Neural cell (in vitro differentiated cells): ENCODE measurements at regions not wholly inside any gene's neighbourhood (a gene's known extent, or its start where the extent isn't known, plus 50 kb on each side); places are given as distances from the start of the nearest gene placed in this dataset.

Experiments
- H2AFZ ChIP-seq: fragments of 200-600, 300-800 bp; sonication (generic), shearing (Covaris generic); 2 replicates; pipeline ENCODE4 v1.6.0; 2014; ENCODE audit warnings: low read depth, mild to moderate bottlenecking, antibody characterized with exemption, low read length, moderate library complexity
- H3F3A ChIP-seq: fragments of 200-600 bp; shearing (Covaris generic); 2 replicates; pipeline ENCODE4 v1.6.1; 2016; ENCODE audit warnings: mild to moderate bottlenecking, moderate library complexity, mixed read lengths, antibody characterized with exemption, low read length; ENCODE audit not compliant: insufficient read depth, poor library complexity, severe bottlenecking
- H3K27ac ChIP-seq: fragments of 200-600, 300-800 bp; sonication (generic), shearing (Covaris generic); 2 replicates; pipeline ENCODE4 v1.5.1; 2014; ENCODE audit warnings: mild to moderate bottlenecking, low read length, moderate library complexity
- H3K27me3 ChIP-seq: fragments of 300-800, 200-600 bp; sonication (generic), shearing (Covaris generic); 2 replicates; pipeline ENCODE4 v1.6.0; 2014; ENCODE audit warnings: mild to moderate bottlenecking, low read depth, low read length, moderate library complexity; ENCODE audit not compliant: insufficient read depth
- H3K36me3 ChIP-seq: fragments of 300-800, 200-600 bp; sonication (generic), shearing (Covaris generic); 2 replicates; pipeline ENCODE4 v1.5.1; 2014; ENCODE audit warnings: mild to moderate bottlenecking, antibody characterized with exemption, low read length, moderate library complexity; ENCODE audit not compliant: insufficient read depth
- H3K4me2 ChIP-seq: fragments of 300-800, 200-600 bp; sonication (generic), shearing (Covaris generic); 2 replicates; pipeline ENCODE4 v1.6.0; 2014; ENCODE audit warnings: mild to moderate bottlenecking, low read length
- H3K4me3 ChIP-seq: fragments of 300-800, 200-600 bp; sonication (generic), shearing (Covaris generic); 2 replicates; pipeline ENCODE4 v1.5.1; 2014; ENCODE audit warnings: mild to moderate bottlenecking, low read length, moderate library complexity
- H3K79me2 ChIP-seq: fragments of 200-600 bp; shearing (Covaris generic); replicated peaks from 2 replicates; pipeline ENCODE4 v1.6.0; 2014; ENCODE audit warnings: mild to moderate bottlenecking, low read length, moderate library complexity; ENCODE audit not compliant: insufficient read depth
- H3K9ac ChIP-seq: fragments of 300-800, 200-600 bp; sonication (generic), shearing (Covaris generic); 2 replicates; pipeline ENCODE4 v1.6.1; 2016; ENCODE audit warnings: mild to moderate bottlenecking, low read length, mixed read lengths
- H3K9me2 ChIP-seq: fragments of 200-600 bp; shearing (Covaris generic); 2 replicates; pipeline ENCODE4 v1.6.1; 2016; ENCODE audit warnings: mild to moderate bottlenecking, low read length, mixed read lengths; ENCODE audit not compliant: insufficient read depth
- H3K9me3 ChIP-seq: fragments of 200-600, 300-800 bp; sonication (generic), shearing (Covaris generic); 2 replicates; pipeline ENCODE4 v1.6.1; 2016; ENCODE audit warnings: mild to moderate bottlenecking, mixed run types, low read length, moderate library complexity, mixed read lengths
- H4K20me1 ChIP-seq: fragments of 200-600 bp; shearing (Covaris generic); 2 replicates; pipeline ENCODE4 v1.6.1; 2016; ENCODE audit warnings: mild to moderate bottlenecking, mixed run types; ENCODE audit not compliant: insufficient read depth
- CTCF ChIP-seq: fragments of 450-650 bp; IDR thresholded peaks from 2 replicates; pipeline ENCODE4 v1.5.1; 2014; ENCODE audit warnings: antibody characterized with exemption, mild to moderate bottlenecking, moderate library complexity; ENCODE audit not compliant: poor library complexity, severe bottlenecking
- EP300 ChIP-seq: fragments of 450-650 bp; conservative IDR thresholded peaks from 2 replicates; pipeline ENCODE4 v1.6.1; 2014; ENCODE audit warnings: antibody characterized with exemption, mild to moderate bottlenecking, moderate library complexity; ENCODE audit not compliant: poor library complexity, severe bottlenecking
- EZH2 ChIP-seq: fragments of 200-600, 300-800 bp; shearing (Covaris generic), sonication (generic); IDR thresholded peaks from 2 replicates; pipeline ENCODE4 v1.6.1; 2014; ENCODE audit warnings: antibody characterized with exemption, low read length, borderline replicate concordance, mild to moderate bottlenecking; ENCODE audit not compliant: insufficient read depth, poor library complexity, severe bottlenecking
- MXI1 ChIP-seq: fragments of 450-650 bp; conservative IDR thresholded peaks from 2 replicates; pipeline ENCODE4 v1.6.1; 2014; ENCODE audit warnings: antibody characterized with exemption, mild to moderate bottlenecking; ENCODE audit not compliant: poor library complexity, severe bottlenecking
- POLR2AphosphoS5 ChIP-seq: IDR thresholded peaks from 2 replicates; pipeline ENCODE4 v1.6.1; 2012
- RAD21 ChIP-seq: fragments of 450-650 bp; conservative IDR thresholded peaks from 2 replicates; pipeline ENCODE4 v1.6.1; 2014; ENCODE audit warnings: antibody characterized with exemption, mild to moderate bottlenecking, moderate library complexity
- REST ChIP-seq: IDR thresholded peaks from 2 replicates; pipeline ENCODE4 v1.6.1; 2012; ENCODE audit warnings: borderline replicate concordance
- SMC3 ChIP-seq: fragments of 450-650 bp; conservative IDR thresholded peaks from 2 replicates; pipeline ENCODE4 v1.6.1; 2014; ENCODE audit warnings: antibody characterized with exemption, mild to moderate bottlenecking, moderate library complexity; ENCODE audit not compliant: poor library complexity
- TAF1 ChIP-seq: IDR thresholded peaks from 2 replicates; pipeline ENCODE4 v1.6.1; 2012; ENCODE audit warnings: low read depth

GRCh38 chr1:91594383-91595055, 93.9 kb downstream of the CDC7 start:
- Histone ChIP-seq H4K20me1 (no peaks in the 10 kb centered on the region), H3F3A (no peaks in the 10 kb centered on the region), H3K36me3 (no peaks in the 10 kb centered on the region), H3K27ac (no peak overlapping the region), H3K4me2 (no peak overlapping the region), H3K79me2 (no peaks in the 10 kb centered on the region), H3K9ac (no peak overlapping the region), H2AFZ (no peak overlapping the region), H3K9me2 (no peaks in the 10 kb centered on the region), H3K9me3 (no peaks in the 10 kb centered on the region), H3K4me3 (no peak overlapping the region), H3K27me3 (no peaks in the 10 kb centered on the region)
- TF ChIP-seq POLR2AphosphoS5: no peak
- TF ChIP-seq TAF1: no peak
- TF ChIP-seq EZH2: no peak
- TF ChIP-seq MXI1: no peak
- TF ChIP-seq RAD21: no peak
- TF ChIP-seq EP300: no peak
- no peak for TF ChIP-seq REST
- no peak for TF ChIP-seq CTCF
- no peak for TF ChIP-seq SMC3

- Histone ChIP-seq H3K4me2 (no peak overlapping the region), H3K9me3 (no peaks in the 10 kb centered on the region), H3K9me2 (no peaks in the 10 kb centered on the region), H3K27me3 (no peaks in the 10 kb centered on the region), H3K79me2 (no peaks in the 10 kb centered on the region), H2AFZ (no peak overlapping the region), H3K36me3 (no peaks in the 10 kb centered on the region), H3K9ac (no peak overlapping the region), H3K4me3 (no peak overlapping the region), H3K27ac (no peak overlapping the region), H3F3A (no peaks in the 10 kb centered on the region), H4K20me1 (no peaks in the 10 kb centered on the region)
- TF ChIP-seq RAD21: no peak
- TF ChIP-seq SMC3: no peak
- TF ChIP-seq POLR2AphosphoS5: no peak
- no peak for TF ChIP-seq EP300
- no peak for TF ChIP-seq MXI1
- TF ChIP-seq CTCF: no peak
- TF ChIP-seq REST: no peak
- TF ChIP-seq EZH2: no peak
- no peak for TF ChIP-seq TAF1
Observed at GRCh38 chr1:91596474-91596873, 95.8 kb downstream of the CDC7 start.
